Endometrium (tissue), 2 donors: ENCODE measurements at regions not wholly inside any gene's neighbourhood (a gene's known extent, or its start where the extent isn't known, plus 50 kb on each side); places are given as distances from the start of the nearest gene placed in this dataset.
A peak's percentile ranks its signal among the peaks of the same experiment; 100 is the strongest.

Experiments
- FAIRE-seq: peaks from 2 replicates; lab custom pipeline; 2012; peaks lifted over from hg19 to GRCh38; lab: Jason Lieb, UNC
- donor health status: control.
- donor health status: control.

GRCh38 chr1:78359666-78360065, 131.1 kb upstream of the PTGFR start:
- FAIRE-seq: no peak

GRCh38 chr1:78360584-78360983, 130.2 kb upstream of the PTGFR start:
- FAIRE-seq: no peak

- FAIRE-seq: no peak
Observed at GRCh38 chr1:78367700-78368099, 123.1 kb upstream of the PTGFR start.

GRCh38 chr1:78369546-78369945, 121.2 kb upstream of the PTGFR start:
- no peak for FAIRE-seq

- FAIRE-seq: no peak
Observed at GRCh38 chr1:78370356-78370755, 120.4 kb upstream of the PTGFR start.

GRCh38 chr1:78370779-78371482, 119.8 kb upstream of the PTGFR start:
- no peak for FAIRE-seq

- no peak for FAIRE-seq
Observed at GRCh38 chr1:78373676-78374075, 117.1 kb upstream of the PTGFR start.

- no peak for FAIRE-seq
Observed at GRCh38 chr1:78375996-78376395, 114.8 kb upstream of the PTGFR start.

- no peak for FAIRE-seq
Observed at GRCh38 chr1:78377356-78377928, 113.3 kb upstream of the PTGFR start.

GRCh38 chr1:78383923-78384322, 106.9 kb upstream of the PTGFR start:
- no peak for FAIRE-seq

GRCh38 chr1:78385744-78386462, 104.9 kb upstream of the PTGFR start:
- FAIRE-seq: no peak

GRCh38 chr1:78387201-78387600, 103.6 kb upstream of the PTGFR start:
- FAIRE-seq: no peak

- FAIRE-seq: no peak
Observed at GRCh38 chr1:78387871-78388270, 102.9 kb upstream of the PTGFR start.

GRCh38 chr1:78388275-78388674, 102.5 kb upstream of the PTGFR start:
- FAIRE-seq: no peak

GRCh38 chr1:78401148-78401547, 89.6 kb upstream of the PTGFR start:
- FAIRE-seq: no peak

GRCh38 chr1:78408192-78408591, 82.6 kb upstream of the PTGFR start:
- no peak for FAIRE-seq

- no peak for FAIRE-seq
Observed at GRCh38 chr1:78408810-78409209, 82.0 kb upstream of the PTGFR start.

- no peak for FAIRE-seq
Observed at GRCh38 chr1:78410643-78411042, 80.1 kb upstream of the PTGFR start.

GRCh38 chr1:78411707-78412106, 79.1 kb upstream of the PTGFR start:
- no peak for FAIRE-seq

GRCh38 chr1:78415165-78415564, 75.6 kb upstream of the PTGFR start:
- no peak for FAIRE-seq

GRCh38 chr1:78419309-78419708, 71.5 kb upstream of the PTGFR start:
- peak; percentile 58 for FAIRE-seq

- FAIRE-seq: no peak
Observed at GRCh38 chr1:78420181-78420580, 70.6 kb upstream of the PTGFR start.

- no peak for FAIRE-seq
Observed at GRCh38 chr1:78420688-78421087, 70.1 kb upstream of the PTGFR start.

- no peak for FAIRE-seq
Observed at GRCh38 chr1:78424720-78425119, 66.1 kb upstream of the PTGFR start.
